ENCODE measurements at regions not wholly inside any gene's neighbourhood (a gene's known extent, or its start where the extent isn't known, plus 50 kb on each side); places are given as distances from the start of the nearest gene placed in this dataset.

DNA sequence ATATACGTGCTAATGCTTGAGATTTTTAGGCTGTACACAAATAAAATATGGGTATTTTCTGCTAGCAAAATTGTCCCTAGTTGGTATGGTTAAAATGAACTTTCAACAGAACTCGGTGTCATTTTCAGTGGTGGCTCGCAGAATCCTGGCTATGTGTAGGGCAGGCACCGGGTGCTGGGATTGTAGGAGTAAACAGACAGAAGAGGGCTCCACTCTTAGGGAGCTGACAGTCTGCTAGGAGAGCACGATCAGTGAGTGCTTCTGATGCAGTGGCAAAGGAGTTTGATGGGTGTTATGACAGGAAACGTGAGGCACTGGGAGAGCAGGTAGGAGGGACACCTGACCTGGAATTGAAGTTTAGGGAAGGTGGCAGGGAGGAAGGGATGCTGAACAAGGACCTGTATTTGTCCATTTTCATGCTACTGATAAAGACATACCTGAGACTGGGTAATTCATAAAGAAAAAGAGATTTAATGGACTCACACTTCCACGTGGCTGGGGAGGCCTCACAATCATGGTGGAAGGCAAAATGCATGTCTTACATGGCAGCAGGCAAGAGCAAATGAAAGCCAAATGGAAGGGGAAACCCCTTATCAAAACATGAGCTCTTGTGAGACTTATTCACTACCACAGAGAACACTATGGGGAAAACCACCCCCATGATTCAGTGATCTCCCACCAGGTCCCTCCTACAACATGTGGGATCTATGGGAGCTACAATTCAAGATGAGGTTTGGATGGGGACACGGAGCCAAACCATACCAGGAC is 105.4 kb upstream of the LCLAT1 start:
- DNase-seq (ENCODE audit: low read depth): no peak

- no peak for DNase-seq (ENCODE audit: low read depth)
These were observed 100.4 kb upstream of the LCLAT1 start for GRCh38 chr2:30346471-30347169.

DNA sequence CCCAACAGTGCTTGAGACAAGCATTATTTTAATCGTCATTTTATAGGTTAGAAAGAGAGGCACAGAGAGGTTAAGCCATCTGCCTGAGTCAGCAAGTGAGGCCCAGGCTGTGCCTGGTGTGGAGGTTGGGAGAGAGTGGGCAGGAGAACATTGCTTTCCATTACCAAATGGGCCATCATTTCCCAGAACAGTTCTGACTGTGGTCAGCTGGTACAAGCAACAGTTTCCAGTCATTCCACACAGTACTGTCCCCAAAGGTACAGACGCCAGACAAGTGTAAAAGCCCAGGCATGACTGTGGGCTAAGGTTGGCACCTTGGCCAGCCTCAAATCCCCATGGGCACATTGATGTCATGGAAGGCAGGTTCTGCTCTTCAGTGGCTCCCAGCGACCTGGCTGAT is 98.2 kb upstream of the LCLAT1 start:
- no peak for DNase-seq (ENCODE audit: low read depth)

DNA sequence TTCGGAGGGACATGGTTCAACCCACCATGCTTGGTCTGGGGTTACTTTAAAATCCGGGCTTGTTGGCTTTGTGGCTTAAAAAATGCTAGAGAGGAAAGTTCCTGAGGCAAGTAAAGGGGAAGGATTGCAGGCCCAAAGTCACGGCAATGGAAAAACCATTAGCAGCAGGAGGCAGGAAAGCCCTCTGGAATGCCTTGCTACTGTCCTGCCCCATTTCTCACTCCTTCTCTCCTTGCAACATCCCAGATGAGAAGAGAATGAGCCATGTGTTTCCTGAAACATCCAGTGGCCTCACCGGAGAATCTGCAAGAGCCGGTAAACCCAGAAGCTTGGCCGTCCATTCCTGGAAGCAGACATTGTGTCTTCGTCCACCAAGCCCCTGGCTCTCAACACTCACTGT is 97.4 kb upstream of the LCLAT1 start:
- peak; percentile 45 for DNase-seq (ENCODE audit: low read depth)

DNA sequence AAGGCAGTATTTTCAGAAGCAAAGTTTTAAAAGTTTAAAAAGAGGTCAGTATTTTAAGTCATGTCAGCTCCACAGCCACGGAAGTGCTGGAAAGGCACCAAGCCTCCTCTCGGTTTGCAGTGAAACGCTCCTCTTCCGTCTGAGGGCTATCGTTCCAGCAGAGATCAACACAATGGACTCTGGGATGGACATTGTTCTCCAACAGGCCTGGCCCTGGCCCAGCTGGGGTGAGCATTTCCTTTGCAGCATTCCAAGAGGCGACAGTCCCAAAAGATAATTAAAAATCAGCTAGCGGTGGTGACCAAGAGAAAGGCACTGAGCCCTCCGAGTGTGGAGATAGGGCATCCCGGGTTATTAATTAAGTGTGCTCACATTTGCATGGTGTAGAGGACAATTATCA is 95.9 kb upstream of the LCLAT1 start:
- DNase-seq (ENCODE audit: low read depth): no peak

- DNase-seq (ENCODE audit: low read depth): no peak
These were observed 95.1 kb upstream of the LCLAT1 start for GRCh38 chr2:30351949-30352348.

- DNase-seq (ENCODE audit: low read depth): no peak
These were observed 92.9 kb upstream of the LCLAT1 start for GRCh38 chr2:30354150-30354549.

GRCh38 chr2:30354621-30355020 is 92.4 kb upstream of the LCLAT1 start:
- DNase-seq (ENCODE audit: low read depth): no peak

DNA sequence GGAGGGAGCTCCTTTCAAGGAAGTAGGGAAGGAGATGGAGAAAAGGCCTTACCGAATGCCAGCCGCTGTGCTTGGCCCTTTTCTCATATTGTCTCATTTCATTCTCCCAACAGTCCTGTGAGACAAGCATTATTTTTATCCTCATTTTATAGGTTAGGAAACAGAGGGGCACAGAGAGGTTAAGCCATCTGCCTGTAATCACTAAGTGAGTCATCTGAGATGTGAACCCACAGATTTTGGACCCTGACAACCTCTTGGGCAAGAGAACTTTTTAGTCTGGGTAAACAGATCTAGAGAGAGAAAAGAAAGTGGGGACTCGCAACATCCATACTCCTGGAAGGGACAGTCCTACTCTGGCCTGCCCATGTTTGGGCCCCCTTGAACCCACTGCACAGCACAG is 91.7 kb upstream of the LCLAT1 start:
- DNase-seq (ENCODE audit: low read depth): no peak

DNA sequence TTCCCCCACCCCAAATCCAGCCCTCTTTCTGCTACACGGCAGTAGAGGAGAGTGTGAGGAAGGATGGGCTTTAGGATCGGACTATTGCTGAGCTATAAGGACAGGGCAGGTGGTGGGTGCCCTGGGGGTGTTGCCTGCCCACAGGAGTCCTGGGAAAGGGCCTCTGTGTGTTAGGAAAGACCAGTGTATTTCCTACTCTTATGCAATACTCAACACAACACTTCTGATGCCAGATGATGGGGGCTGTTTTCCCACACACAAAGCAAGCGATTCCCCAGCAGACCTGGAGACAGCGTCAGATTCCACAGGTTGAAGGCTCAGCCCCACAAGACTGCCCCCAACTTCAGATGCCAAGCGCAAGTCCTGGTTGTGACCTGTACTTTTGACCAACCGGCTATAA is 91.0 kb upstream of the LCLAT1 start:
- DNase-seq (ENCODE audit: low read depth): no peak

DNA sequence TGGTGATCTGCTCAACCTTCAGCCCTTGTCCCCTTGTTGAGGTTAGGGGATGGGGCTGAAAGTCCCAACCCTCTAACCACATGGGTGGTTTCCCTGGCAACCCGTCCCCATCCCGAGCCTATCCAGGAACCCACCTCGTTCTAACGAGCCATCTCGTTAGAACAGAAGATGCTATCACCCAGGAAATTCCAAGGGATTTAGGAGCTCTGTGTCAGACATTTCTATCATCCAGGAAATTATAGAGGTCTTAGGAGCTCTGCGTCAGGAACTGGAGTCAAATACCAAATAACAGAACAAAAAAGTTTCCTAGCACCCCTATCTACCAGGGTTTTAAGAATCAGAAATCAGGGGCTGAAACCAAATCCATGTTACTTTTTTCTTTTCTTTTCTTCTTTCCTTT is 90.3 kb upstream of the LCLAT1 start:
- no peak for DNase-seq (ENCODE audit: low read depth)

- DNase-seq (ENCODE audit: low read depth): no peak
These were observed 88.7 kb upstream of the LCLAT1 start for GRCh38 chr2:30358351-30358750.

DNA sequence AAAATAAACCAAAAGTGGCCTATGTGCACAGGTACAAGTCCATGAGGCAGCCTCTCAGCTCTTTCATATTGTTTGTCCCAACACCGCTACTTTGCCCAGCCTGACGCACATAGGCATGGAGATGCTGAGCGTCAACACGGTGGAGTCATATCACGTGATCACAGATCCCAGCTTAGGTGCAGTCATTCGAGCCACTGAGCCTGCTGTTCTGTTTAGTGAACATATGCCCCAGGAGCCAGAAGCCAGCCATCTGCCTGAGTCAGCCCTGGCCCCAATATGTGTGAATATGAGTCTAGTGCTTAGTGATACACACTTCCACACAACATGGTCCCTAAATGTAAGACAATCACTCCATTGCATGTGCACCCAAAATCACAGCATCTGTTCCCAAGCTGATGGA is 88.2 kb upstream of the LCLAT1 start:
- no peak for DNase-seq (ENCODE audit: low read depth)

DNA sequence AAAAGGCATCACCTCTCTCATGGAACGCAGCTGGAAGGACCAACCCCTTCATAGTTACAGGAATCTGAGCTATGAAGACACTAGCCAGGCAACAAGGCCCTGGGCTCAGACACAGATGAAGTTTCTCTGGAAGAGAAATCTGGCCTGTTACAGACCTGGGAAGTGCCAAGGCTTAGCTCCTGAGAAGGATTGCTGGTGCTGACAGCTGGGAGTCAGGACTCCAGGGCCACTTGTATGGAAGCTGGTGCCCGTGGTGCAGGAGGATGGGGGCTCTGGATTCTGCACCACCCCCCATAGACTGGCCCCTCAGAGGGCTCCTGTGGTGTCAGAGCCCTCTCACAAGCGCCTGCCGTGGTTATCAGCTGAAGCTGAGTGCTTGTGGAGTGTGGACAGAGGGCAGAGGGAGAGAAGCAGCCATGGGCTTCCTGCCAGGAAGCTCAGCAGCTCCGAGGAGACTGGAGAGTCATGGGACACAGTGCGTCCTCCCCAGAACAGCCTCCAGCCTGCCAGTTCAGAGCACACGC is 87.3 kb upstream of the LCLAT1 start:
- DNase-seq (ENCODE audit: low read depth): no peak

DNA sequence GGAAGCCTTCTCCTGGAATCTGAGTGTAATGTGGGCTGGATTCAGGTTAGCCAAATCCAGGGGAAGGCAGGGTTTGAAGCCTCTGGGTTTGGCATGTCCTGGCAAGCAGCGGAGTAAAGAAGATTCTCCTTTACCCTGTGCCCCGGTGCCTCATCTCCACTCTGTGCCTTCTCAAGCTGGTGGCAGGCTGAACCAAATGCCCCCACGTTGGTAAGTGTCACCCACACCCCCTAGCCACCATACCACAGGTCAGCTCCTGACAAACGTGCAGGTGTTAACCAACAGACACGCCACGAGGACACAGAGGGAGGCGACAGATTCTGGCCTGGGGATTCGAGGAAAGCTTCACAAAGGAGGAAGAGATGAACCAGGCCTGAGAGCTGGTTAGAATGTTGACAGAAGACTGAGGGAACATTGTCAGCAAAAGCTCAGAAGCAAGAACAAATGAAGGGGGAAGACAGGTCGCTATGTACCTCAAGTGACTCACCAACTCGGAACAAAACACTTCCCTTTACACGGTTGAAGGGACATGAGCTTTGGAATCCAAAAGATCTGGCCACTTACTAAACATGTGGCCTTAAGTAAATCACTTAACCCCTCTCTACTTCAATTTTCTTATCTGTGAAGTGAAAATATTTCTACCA is 85.2 kb upstream of the LCLAT1 start:
- no peak for DNase-seq (ENCODE audit: low read depth)

- DNase-seq (ENCODE audit: low read depth): peak; percentile 37
These were observed 84.5 kb upstream of the LCLAT1 start for GRCh38 chr2:30362468-30363081.

DNA sequence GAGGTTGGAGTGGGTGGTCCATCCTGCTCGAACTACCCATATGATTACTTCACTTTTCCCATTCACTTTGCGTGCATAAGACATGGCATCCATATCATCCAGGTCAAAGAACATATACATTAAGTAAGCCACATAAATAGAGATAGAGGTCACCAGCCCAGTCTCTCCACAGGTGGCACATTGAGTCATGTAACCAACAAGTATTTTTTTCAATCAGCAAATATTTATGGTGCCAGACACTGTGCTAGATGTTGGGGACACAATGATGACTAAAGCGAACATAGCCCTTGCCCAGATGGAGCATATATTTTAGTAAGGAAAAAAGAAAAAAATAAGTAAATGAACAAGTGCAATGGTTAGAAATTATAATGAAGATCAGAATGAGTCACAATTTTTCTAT is 83.6 kb upstream of the LCLAT1 start:
- no peak for DNase-seq (ENCODE audit: low read depth)

DNA sequence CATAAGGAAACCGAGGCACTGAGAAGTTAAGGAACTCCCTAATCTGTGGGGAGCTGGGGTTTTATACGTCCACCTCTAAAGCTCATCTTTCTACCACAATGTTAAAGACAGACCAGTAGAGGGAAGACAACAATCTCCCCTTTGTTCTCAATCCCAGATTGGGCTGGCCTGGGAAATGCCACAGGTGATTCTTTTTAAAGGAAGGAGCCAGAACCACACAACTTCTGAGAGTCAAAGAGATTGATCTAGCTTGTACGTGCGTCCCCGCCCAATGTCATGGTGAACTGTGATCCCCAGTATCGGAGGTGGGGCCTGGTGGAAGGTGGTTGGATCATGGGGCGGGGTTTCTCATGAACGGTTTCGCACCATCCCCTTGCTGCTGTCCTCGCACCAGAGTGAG is 81.8 kb upstream of the LCLAT1 start:
- no peak for DNase-seq (ENCODE audit: low read depth)

DNA sequence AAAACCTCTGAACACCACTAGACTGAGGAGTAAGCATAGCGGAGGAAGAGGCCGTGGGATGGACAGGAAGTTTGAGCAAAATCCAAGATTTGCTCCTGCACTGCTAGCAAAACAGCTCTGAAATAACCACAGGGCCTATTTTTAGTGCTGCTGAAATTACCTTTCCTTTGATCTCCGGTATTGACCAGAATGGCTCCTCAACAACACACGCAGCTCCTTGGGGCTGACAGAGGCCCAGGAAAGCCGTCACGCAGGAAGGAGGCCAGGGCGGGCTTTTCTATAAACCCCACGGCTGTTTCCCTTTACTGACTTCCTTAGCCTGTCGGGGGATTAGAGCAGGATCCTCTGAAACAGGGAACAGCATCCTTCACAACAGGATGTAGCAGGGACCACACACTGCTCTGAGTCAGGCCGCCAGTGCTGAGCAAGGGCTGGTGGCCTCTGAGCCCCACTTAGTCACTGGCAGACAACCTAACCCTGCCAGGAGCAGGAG is 80.8 kb upstream of the LCLAT1 start:
- DNase-seq (ENCODE audit: low read depth): no peak

DNA sequence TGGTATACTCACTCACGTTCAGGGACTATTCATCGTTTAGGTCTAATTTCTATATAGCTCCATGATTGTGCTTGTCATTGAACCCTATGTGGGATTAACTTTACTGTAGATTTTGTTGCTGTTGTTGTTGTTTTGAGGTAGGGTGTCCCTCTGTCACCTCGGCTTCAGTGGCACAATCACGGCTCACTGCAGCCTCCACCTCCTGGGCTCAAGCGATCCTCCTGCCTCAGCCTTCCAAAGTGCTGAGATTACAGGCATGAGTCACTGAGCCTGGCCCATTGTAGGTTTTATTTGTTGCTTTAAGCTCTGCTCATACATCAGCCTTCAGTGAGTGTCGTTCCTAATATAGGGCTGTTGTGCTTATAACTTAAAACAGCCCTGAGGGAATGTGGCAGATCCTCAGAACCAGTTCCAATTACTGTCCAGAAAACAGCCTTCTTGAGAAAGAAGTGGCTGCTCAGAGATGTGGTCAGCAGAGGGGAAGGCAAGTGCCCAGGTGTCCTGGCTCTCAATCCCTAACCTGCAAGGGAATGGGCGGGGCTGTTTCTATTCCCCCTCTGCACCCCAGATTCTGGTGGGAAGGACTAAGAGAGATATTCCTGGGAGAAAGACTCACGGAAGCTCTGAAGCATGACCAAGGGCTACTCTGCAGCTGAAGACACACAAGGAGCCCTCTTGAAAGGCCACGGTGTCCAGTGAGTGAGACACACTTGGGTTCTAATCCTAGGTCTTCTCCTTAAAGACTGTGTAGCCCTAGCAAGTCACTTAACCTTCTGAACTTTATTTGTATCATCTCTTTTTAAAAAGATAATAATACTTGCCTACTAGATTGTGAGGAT is 79.6 kb upstream of the LCLAT1 start:
- peak; percentile 24 for DNase-seq (ENCODE audit: low read depth)

- peak; percentile 13 for DNase-seq (ENCODE audit: low read depth)
These were observed 78.8 kb upstream of the LCLAT1 start for GRCh38 chr2:30368258-30368657.

Measured in fibroblast of gingiva (primary cell).